GM18499 (cell line): ENCODE measurements at regions not wholly inside any gene's neighbourhood (a gene's known extent, or its start where the extent isn't known, plus 50 kb on each side); places are given as distances from the start of the nearest gene placed in this dataset.

Experiments used
- ATAC-seq: cut with Tn5 transposase; IDR thresholded peaks from one replicate; pipeline ENCODE4 v1.9.1; 2021; ENCODE audit warnings: moderate number of reproducible peaks; ENCODE audit not compliant: insufficient read depth, unreplicated experiment

DNA sequence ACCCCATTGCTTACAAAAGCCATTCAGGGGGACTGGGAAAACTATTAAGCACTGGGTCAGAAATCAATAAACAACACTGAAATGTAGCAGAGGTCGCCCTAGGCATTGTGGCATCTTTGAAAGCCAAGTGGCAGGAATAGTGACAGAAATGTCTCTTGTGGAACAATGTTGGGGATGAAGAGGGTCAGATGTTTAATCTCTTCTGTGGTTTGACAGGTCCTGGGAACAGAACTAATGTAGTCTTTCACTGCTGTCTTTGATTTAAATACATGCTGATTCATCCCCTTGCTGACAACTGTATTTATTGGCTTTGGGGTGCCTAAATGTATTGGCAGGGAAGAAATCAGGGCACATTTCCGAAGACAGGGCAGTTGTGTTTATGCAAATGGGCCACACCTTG is 194.8 kb downstream of the ATG4C start:
- no peak for ATAC-seq

DNA sequence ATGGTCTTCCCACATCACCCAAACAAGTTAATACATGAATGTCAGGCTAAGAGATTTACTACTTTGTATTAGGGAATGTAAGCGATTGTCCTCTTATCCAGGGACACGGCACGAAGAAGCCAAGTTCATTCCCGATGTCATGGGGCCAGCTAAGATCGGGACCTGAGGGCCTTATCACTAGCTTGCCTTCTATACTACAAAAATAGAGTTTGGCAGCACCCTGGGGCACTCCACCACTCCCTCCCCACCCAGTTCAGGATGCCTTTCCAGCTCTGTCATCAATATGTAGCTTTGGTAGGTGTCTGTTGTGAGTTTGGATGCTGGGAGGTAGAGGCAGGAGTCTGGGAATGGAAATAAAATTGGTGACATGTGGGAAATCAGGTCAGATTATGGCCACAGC is 197.5 kb downstream of the ATG4C start:
- ATAC-seq, result no peak

DNA sequence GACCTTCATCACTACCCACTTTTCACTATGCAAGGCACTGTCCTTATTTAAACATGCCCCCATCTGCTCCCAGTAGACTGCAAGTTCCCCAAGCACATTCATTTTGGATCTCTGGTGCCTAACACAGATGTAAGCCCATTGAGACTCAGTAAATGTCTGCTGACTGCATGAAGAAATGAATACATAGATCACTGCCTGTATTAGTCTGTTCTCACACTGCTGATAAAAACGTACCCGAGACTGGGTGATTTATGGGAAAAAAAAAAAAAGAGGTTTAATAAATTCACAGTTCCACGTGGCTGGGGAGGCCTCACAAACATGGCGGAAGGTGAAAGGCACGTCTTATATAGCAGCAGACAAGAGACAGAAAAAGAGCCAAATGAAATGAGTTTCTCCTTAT is 204.9 kb downstream of the ATG4C start:
- ATAC-seq, result no peak

DNA sequence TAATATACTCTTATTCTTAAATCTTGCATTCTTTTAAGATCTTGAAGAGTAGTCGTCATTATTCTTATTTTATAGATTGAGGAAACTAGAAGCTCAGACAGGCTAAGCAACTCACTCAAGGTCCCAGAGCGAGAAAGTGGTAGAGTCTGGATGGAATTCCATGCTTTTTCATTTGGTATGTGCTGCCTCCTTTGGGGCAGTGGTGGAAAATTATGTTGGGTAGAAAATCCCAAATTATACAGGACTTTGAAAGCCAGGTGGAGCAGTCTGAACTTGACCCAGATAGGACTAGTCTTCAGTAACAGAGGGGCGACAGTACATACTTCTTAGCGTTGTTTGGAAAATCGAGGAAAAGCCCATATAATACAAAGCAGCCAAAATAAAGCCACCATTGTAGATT is 205.6 kb downstream of the ATG4C start:
- ATAC-seq, result no peak

DNA sequence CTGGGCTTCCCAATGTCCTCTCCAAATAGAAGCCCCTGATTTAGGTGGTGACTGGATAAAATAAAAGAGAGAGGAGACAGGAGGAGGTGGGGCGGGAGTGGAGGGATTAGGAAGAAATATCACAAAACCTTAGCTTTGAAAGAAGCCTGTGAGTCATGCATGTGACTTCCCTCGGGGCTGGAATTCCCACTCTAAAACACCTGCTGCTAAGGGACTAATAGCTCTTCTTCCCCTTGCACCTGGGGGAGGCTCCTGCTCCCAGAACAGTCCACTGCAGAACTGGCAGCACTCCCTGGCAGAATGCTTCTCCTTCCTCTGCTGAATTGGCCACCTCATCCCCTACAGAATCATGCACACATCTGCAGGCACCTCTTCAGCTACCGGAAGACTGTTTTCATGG is 207.2 kb downstream of the ATG4C start:
- ATAC-seq, result no peak

- ATAC-seq, result no peak
Measured at GRCh38 chr1:62993844-62994243, 209.9 kb downstream of the ATG4C start.

DNA sequence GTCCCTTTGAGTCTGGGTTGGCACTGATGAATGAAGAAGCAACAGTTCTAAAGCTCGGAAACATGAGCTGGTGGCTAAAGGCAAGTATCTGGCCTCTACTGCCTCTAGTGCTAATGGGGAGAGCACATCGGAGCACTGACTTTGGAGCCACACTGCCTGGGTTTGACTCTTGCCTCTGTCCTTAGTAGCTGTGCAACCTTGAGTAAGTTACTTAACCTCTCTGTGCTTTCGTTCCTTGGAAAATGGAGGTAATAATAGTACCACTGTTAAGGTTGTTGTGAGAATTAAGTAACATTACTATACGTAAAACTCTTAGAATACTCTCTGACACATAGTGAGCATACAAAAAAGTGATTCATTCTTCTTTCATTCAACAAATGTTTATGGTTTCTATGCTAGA is 211.2 kb downstream of the ATG4C start:
- no peak for ATAC-seq

DNA sequence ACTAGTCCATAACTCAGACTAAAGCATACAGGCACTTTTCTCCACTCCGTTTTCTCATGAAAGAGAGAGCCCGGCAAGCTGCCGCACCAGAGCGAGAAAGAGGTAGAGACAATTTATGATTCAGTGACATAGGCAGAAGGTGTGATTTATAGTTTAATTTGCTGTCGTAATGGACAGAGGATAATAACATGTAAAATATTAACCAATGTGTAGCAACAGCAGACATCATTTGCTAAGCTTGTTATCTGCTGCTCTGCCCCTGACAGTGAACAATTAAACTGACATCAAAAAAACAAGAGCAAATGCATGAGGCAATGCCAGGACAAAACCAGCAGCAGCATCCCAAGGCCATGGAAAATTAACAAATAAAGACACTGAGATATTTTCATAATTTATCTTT is 214.0 kb downstream of the ATG4C start:
- ATAC-seq, result no peak

DNA sequence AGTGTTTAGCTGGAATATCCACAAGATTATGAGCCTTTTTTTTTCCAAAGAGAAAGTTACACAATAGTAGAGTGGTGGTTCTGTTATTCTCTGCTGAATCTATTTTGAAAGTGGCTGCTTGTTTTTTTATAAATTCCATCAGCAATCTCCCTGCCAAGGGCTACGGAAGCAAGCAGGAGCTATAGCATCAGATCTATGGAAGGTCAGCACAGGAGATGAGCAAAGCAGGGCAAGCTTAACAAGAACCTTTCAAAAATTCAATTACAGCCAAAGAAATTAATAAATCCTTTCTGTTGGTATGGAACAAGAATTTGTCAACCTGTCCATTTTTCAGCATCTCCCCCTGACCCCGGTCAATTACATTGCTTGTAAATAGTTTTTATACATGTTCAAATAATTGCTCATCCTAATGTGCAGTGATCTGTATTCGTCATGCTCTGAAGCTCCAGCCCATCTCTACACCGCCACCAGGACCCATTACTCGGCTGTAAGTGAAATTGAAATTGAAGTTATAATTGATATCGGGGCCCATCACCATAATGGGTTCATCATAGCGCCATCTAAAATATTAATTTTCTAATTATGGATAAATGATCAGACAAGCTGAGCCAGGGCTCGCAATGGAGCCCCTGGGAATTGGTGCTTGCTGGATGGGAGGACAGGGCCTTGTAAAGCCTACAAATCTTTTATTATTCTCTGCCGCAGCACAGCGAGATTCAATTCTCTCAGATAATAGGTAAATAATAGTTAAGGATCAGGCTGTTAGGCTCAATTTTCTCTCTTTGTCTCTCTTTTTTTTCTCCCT is 215.1 kb downstream of the ATG4C start:
- no peak for ATAC-seq

GRCh38 chr1:63000508-63000907 is 216.6 kb downstream of the ATG4C start:
- no peak for ATAC-seq

GRCh38 chr1:63004868-63005267 is 220.9 kb downstream of the ATG4C start:
- no peak for ATAC-seq

GRCh38 chr1:63005812-63006211 is 221.9 kb downstream of the ATG4C start:
- no peak for ATAC-seq

DNA sequence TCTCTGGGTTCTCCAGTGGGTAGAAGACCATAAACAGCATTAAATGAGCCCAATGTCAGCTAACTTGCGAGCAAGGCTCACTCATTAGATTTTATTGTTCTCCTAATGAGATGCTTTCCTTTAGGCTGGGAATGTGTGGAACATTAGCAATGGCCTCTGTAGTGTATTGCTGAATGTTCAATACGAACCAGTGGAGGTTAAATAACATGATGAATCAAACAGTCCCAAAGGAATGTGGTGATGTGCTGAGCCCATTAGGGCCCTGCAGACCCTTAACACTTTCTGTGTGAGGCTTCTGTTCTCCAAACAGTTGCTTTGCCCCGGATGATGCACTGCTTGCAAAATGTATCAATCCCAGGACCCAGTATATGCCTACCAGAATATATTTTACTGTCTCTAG is 225.5 kb downstream of the ATG4C start:
- no peak for ATAC-seq

DNA sequence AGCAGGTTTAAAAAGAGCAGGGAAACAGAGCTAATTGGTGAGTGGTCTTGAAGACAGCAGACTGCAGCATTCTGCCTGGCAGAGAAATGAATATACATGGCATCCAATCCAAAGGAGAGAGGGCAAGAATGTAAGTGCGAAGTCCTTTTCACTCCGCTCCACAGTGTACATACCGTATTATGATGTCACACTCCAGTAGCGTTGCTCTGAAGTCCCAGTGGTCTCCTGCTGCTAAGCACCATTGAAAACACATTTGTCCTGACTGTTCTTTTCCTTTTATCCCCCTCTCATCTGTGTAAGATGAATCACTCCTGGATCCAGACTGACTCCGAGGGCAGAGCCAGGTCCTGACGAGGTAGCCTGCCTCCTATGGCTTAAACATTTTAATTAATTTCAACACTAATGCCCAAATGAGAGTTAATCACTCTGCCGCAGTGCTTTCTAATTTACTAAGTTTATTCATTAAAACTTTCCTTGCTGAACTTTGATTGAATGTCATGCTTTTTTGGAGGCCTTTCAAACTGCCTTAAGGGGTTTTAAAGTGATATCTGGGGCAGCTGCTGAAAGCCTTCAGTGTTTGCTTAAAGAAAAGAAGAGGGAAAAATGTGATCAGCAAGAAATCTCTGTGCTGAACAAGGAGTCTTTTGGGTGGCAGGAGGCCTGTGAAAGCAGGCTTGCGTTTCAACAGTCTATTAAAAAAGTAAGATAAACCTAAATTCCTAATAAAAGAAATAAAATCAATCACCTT is 227.2 kb downstream of the ATG4C start:
- ATAC-seq, result no peak

- no peak for ATAC-seq
Measured at GRCh38 chr1:63012339-63012738, 228.4 kb downstream of the ATG4C start.

DNA sequence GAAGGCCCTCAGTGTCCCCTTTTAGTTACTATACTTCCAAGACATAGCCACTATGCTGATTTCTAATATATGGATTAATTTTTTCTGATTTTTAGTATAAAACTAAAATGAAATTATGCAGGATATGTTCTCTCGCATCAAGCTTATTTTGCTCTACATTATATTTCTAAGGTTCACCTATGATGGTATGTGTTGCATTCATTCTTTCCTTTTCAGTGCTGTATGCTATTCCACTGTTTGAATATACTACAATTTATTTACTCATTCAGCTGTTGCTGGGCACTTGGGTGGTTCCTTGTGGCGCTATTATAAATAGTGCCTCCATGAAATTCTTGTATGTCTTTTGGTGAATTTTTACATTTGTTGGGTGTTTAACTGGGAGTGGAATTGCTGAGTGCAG is 230.3 kb downstream of the ATG4C start:
- ATAC-seq, result no peak

- ATAC-seq, result no peak
Measured at GRCh38 chr1:63022319-63022718, 238.4 kb downstream of the ATG4C start.

DNA sequence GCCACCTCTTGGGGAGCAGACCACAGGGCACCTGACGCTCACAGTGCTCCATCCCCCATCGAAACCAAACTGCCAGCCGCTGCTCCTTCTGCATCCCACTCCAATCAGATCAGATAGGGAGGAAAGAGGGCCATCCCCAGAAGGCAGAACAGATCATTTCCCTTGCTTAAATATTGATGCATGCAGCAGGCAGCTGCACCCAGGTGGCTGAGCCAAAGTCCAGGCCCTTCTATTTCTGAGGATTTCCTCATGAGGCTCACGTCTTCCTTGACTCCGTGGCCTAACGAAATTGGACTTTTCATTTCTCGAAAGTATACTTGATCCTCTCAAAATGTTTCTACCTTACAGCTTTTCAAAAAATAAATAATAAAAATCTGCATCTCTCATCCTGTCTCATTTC is 239.2 kb downstream of the ATG4C start:
- no peak for ATAC-seq

- no peak for ATAC-seq
Measured at GRCh38 chr1:63023637-63024036, 239.7 kb downstream of the ATG4C start.

- no peak for ATAC-seq
Measured at GRCh38 chr1:63024132-63024531, 240.2 kb downstream of the ATG4C start.

- no peak for ATAC-seq
Measured at GRCh38 chr1:63027176-63027575, 243.2 kb downstream of the ATG4C start.

DNA sequence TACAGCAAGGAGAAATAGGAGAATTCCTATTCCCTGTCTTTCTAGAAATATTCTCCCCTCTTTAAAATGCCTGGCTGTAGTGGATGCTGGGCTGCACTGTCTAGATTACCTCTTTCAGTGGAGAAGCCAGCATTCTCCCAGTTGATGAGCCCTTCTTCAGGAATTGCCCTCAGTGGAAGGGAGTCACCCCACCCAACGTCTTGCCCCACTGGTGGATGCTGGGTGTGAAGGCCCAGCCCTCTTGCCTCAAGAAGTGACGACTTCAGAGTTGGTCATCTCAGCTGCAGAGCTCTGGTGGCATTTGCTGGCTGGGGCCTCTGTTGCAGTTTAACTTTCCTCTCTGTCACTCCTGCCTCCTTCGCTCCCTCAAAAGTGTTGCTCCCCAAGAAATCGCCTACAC is 248.2 kb downstream of the ATG4C start:
- ATAC-seq, result no peak
